Lower lobe of right lung (tissue), 2 donors: ENCODE measurements at regions not wholly inside any gene's neighbourhood (a gene's known extent, or its start where the extent isn't known, plus 50 kb on each side); places are given as distances from the start of the nearest gene placed in this dataset.
"Not testable (repeated sequence)": the region's sequence is repeated elsewhere in the genome, so short reads cannot be mapped to it uniquely, and the experiment has no call there.

Experiments used
- ATAC-seq, 2 donors: fragments of 200-7000 bp; cut with Tn5 transposase; one replicate each; pipeline ENCODE4 v1.9.1; 2020 to 2022; ENCODE audit warnings: mild to moderate bottlenecking in 2 of 2, moderate library complexity in 2 of 2
- DNase-seq: peaks from one replicate; pipeline ENCODE4 v3.0.0-alpha.2; 2020
- H3K27ac ChIP-seq: fragments of 200-600 bp; one replicate; pipeline ENCODE4 v1.8.0; 2022
- H3K27me3 ChIP-seq: fragments of 200-600 bp; one replicate; pipeline ENCODE4 v1.8.0; 2022; ENCODE audit warnings: low read depth
- H3K36me3 ChIP-seq: fragments of 200-600 bp; one replicate; pipeline ENCODE4 v1.8.0; 2022; ENCODE audit warnings: mild to moderate bottlenecking
- H3K4me1 ChIP-seq: fragments of 200-600 bp; one replicate; pipeline ENCODE4 v1.8.0; 2022
- H3K4me3 ChIP-seq: fragments of 200-600 bp; one replicate; pipeline ENCODE4 v1.8.0; 2022; ENCODE audit warnings: mild to moderate bottlenecking
- H3K9me3 ChIP-seq: fragments of 200-600 bp; one replicate; pipeline ENCODE4 v1.8.0; 2022
- CTCF ChIP-seq: fragments of 200-600 bp; IDR thresholded peaks from one replicate; pipeline ENCODE4 v1.8.0; 2022; ENCODE audit warnings: antibody characterized with exemption, mild to moderate bottlenecking
- intact Hi-C: fragments of 100-400 bp; cut with DNase I; formaldehyde crosslinking; loops from one replicate; pipeline ENCODE4 v1.11.0; 2022
- donor health status: DM: no; HTN: yes; CAD: no; lungs with severe emphysema.

- ATAC-seq (no peak), DNase-seq (no peak)
- TF ChIP-seq CTCF: no peak
- Histone ChIP-seq H3K4me1 (no peaks in the 10 kb centered on the region), H3K27me3 (no peaks in the 10 kb centered on the region), H3K36me3 (no peaks in the 10 kb centered on the region), H3K4me3 (no peak overlapping the region), H3K9me3 (no peaks in the 10 kb centered on the region), H3K27ac (no peak overlapping the region)
- intact Hi-C loops: no loop called here
Measured at GRCh38 chr12:126437934-126438333, 1372.7 kb downstream of the AACS start.

- Histone ChIP-seq H3K27me3 (no peaks in the 10 kb centered on the region), H3K36me3 (no peaks in the 10 kb centered on the region), H3K27ac (no peak overlapping the region), H3K9me3 (no peaks in the 10 kb centered on the region), H3K4me3 (no peak overlapping the region), H3K4me1 (no peaks in the 10 kb centered on the region)
- DNase-seq: no peak
- no peak for TF ChIP-seq CTCF
- intact Hi-C loops: no loop called here
- ATAC-seq: no peak
Measured at GRCh38 chr12:126443977-126444376, 1378.7 kb downstream of the AACS start.

- Histone ChIP-seq H3K36me3 (no peaks in the 10 kb centered on the region), H3K4me1 (no peaks in the 10 kb centered on the region), H3K9me3 (no peaks in the 10 kb centered on the region), H3K4me3 (no peak overlapping the region), H3K27ac (no peak overlapping the region), H3K27me3 (no peaks in the 10 kb centered on the region)
- intact Hi-C loops: no loop called here
- no peak for ATAC-seq
- TF ChIP-seq CTCF: no peak
- DNase-seq: no peak
Measured at GRCh38 chr12:126447346-126447745, 1382.1 kb downstream of the AACS start.

- ATAC-seq (no peak), DNase-seq (no peak)
- no peak overlapping the region for H3K27ac ChIP-seq
- no peaks in the 10 kb centered on the region for H3K36me3 ChIP-seq
- no peak overlapping the region for H3K4me3 ChIP-seq
- no peaks in the 10 kb centered on the region for H3K4me1 ChIP-seq
- H3K9me3 ChIP-seq: no peaks in the 10 kb centered on the region
- TF ChIP-seq CTCF: no peak
- intact Hi-C loops: no loop called here
- H3K27me3 ChIP-seq: no peaks in the 10 kb centered on the region
Measured at GRCh38 chr12:126451809-126452208, 1386.6 kb downstream of the AACS start.

GRCh38 chr12:126452686-126453085 lies 1387.5 kb downstream of the AACS start:
- H3K4me3 ChIP-seq, H3K27me3 ChIP-seq, H3K4me1 ChIP-seq, DNase-seq, H3K9me3 ChIP-seq, H3K36me3 ChIP-seq, H3K27ac ChIP-seq, ATAC-seq, intact Hi-C loops: not testable (repeated sequence)

GRCh38 chr12:126454581-126454980 lies 1389.3 kb downstream of the AACS start:
- no peaks in the 10 kb centered on the region for H3K9me3 ChIP-seq
- H3K36me3 ChIP-seq: no peaks in the 10 kb centered on the region
- ATAC-seq: no peak
- intact Hi-C loops: no loop called here
- H3K27ac ChIP-seq: no peak overlapping the region
- H3K4me1 ChIP-seq: no peaks in the 10 kb centered on the region
- no peaks in the 10 kb centered on the region for H3K27me3 ChIP-seq
- TF ChIP-seq CTCF: no peak
- DNase-seq: no peak
- H3K4me3 ChIP-seq: no peak overlapping the region
